ENCODE measurements at regions not wholly inside any gene's neighbourhood (a gene's known extent, or its start where the extent isn't known, plus 50 kb on each side); places are given as distances from the start of the nearest gene placed in this dataset.
"Not testable (repeated sequence)": the region's sequence is repeated elsewhere in the genome, so short reads cannot be mapped to it uniquely, and the experiment has no call there.

GRCh38 chr15:62278534-62278933 lies 113.4 kb upstream of the C2CD4B start:
- H3K9me3 Mint-ChIP-seq (ENCODE audit: unreplicated experiment) = no peaks in the 10 kb centered on the region
- no peak for DNase-seq
- H3K27me3 Mint-ChIP-seq (ENCODE audit: unreplicated experiment) = no peaks in the 10 kb centered on the region
- H3K4me3 Mint-ChIP-seq (ENCODE audit: unreplicated experiment) = no peak overlapping the region
- TF ChIP-seq, protein P1, sequence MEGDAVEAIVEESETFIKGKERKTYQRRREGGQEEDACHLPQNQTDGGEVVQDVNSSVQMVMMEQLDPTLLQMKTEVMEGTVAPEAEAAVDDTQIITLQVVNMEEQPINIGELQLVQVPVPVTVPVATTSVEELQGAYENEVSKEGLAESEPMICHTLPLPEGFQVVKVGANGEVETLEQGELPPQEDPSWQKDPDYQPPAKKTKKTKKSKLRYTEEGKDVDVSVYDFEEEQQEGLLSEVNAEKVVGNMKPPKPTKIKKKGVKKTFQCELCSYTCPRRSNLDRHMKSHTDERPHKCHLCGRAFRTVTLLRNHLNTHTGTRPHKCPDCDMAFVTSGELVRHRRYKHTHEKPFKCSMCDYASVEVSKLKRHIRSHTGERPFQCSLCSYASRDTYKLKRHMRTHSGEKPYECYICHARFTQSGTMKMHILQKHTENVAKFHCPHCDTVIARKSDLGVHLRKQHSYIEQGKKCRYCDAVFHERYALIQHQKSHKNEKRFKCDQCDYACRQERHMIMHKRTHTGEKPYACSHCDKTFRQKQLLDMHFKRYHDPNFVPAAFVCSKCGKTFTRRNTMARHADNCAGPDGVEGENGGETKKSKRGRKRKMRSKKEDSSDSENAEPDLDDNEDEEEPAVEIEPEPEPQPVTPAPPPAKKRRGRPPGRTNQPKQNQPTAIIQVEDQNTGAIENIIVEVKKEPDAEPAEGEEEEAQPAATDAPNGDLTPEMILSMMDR (IDR thresholded peaks at IDR 0.05; ENCODE audit: partially characterized antibody, unreplicated experiment) = no peak
- H3K36me3 Mint-ChIP-seq (ENCODE audit: unreplicated experiment) = peaks cover 6% of the 10 kb centered on the region
- H3K4me1 Mint-ChIP-seq (ENCODE audit: low read depth, unreplicated experiment) = peaks cover 8% of the 10 kb centered on the region
- H3K27ac Mint-ChIP-seq (ENCODE audit: unreplicated experiment) = no peak overlapping the region

DNA sequence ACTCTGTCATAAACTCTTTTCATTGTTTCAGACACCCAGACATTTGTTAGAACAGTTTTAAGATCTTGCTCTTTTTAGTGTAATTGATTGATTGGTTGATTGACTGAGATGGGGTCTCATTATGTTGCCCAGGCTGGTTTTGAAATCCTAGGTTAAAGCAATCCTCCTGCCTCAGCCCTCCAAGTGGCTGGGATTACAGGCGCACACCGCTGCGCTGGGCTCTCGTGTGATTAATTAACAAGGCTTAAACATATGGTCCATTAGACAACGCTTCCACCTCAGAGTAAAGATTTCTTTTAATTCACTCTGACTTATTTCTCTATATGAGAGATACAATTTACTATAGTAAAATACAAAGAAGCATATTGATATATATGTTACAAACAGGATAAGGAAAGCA lies 114.0 kb upstream of the C2CD4B start:
- no peak for DNase-seq
- H3K27me3 Mint-ChIP-seq (ENCODE audit: unreplicated experiment) = no peaks in the 10 kb centered on the region

GRCh38 chr15:62280625-62281024 lies 115.5 kb upstream of the C2CD4B start:
- Mint-ChIP-seq H3K4me3 (ENCODE audit: unreplicated experiment) (no peak overlapping the region), H3K27me3 (ENCODE audit: unreplicated experiment) (no peaks in the 10 kb centered on the region), H3K27ac (ENCODE audit: unreplicated experiment) (no peak overlapping the region), H3K36me3 (ENCODE audit: unreplicated experiment) (no peaks in the 10 kb centered on the region), H3K4me1 (ENCODE audit: low read depth, unreplicated experiment) (peaks cover 8% of the 10 kb centered on the region), H3K9me3 (ENCODE audit: unreplicated experiment) (no peaks in the 10 kb centered on the region)
- DNase-seq = no peak
- TF ChIP-seq, protein P1 (IDR thresholded peaks at IDR 0.05; ENCODE audit: partially characterized antibody, unreplicated experiment) = no peak

More for the DNA sequence above, 114.0 kb upstream of the C2CD4B start:
- Mint-ChIP-seq H3K4me1 (ENCODE audit: low read depth, unreplicated experiment) (peaks cover 8% of the 10 kb centered on the region), H3K36me3 (ENCODE audit: unreplicated experiment) (peaks cover 6% of the 10 kb centered on the region), H3K9me3 (ENCODE audit: unreplicated experiment) (no peaks in the 10 kb centered on the region), H3K4me3 (ENCODE audit: unreplicated experiment) (no peak overlapping the region), H3K27ac (ENCODE audit: unreplicated experiment) (no peak overlapping the region)
- TF ChIP-seq, protein P1 (IDR thresholded peaks at IDR 0.05; ENCODE audit: partially characterized antibody, unreplicated experiment) = no peak

DNA sequence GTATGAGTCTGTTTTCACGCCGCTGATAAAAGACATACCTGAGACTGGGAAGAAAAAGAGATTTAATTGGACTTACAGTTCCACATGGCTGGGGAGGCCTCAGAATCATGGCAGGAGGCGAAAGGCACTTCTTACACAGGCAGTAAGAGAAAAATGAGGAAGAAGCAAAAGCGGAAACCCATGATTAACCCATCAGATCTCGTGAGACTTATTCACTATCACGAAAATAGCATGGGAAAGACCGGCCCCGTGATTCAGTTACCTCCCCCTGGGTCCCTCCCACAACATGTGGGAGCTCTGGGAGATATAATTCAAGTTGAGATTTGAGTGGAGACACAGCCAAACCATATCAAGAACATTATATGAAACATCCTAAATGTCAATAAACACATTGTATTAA lies 116.7 kb upstream of the C2CD4B start:
- not testable (repeated sequence) for H3K4me1 Mint-ChIP-seq (ENCODE audit: low read depth, unreplicated experiment); H3K9me3 Mint-ChIP-seq (ENCODE audit: unreplicated experiment); H3K27me3 Mint-ChIP-seq (ENCODE audit: unreplicated experiment); H3K4me3 Mint-ChIP-seq (ENCODE audit: unreplicated experiment); H3K36me3 Mint-ChIP-seq (ENCODE audit: unreplicated experiment); DNase-seq
- H3K27ac Mint-ChIP-seq (ENCODE audit: unreplicated experiment) = peak overlapping the region; percentile 68

- H3K36me3 Mint-ChIP-seq (ENCODE audit: unreplicated experiment) = no peaks in the 10 kb centered on the region
- H3K27me3 Mint-ChIP-seq (ENCODE audit: unreplicated experiment) = peaks cover 2% of the 10 kb centered on the region
- H3K4me1 Mint-ChIP-seq (ENCODE audit: low read depth, unreplicated experiment) = no peaks in the 10 kb centered on the region
- DNase-seq = no peak
- TF ChIP-seq, protein P1 (IDR thresholded peaks at IDR 0.05; ENCODE audit: partially characterized antibody, unreplicated experiment) = no peak
- no peaks in the 10 kb centered on the region for H3K9me3 Mint-ChIP-seq (ENCODE audit: unreplicated experiment)
- no peak overlapping the region for H3K4me3 Mint-ChIP-seq (ENCODE audit: unreplicated experiment)
- H3K27ac Mint-ChIP-seq (ENCODE audit: unreplicated experiment) = no peak overlapping the region
Measured at GRCh38 chr15:62287066-62287857, 122.2 kb upstream of the C2CD4B start.

All from glutamatergic neuron (in vitro differentiated cells).